ENCODE measurements at regions not wholly inside any gene's neighbourhood (a gene's known extent, or its start where the extent isn't known, plus 50 kb on each side); places are given as distances from the start of the nearest gene placed in this dataset.
"Not testable (repeated sequence)": the region's sequence is repeated elsewhere in the genome, so short reads cannot be mapped to it uniquely, and the experiment has no call there.

DNA sequence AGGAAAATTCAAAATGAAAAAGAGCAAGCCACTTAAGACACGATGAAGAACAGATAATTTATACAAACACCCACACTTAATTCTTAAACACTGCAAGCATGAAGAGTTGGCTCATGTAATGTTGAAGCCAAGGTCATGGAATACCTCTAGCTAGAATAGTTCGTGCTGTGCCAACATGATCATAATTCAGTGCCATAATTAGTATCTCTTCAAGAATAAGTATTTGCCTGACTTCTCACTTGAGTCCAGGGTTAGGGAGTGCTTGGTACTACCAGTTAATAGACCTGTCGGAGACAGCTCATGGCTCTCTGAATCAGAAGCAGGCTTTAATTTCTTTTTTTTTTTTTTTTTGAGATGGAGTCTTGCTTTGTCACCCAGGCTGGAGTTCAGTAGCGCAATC, 206.3 kb downstream of the UNC5CL start:
- ChIA-PET CTCF (no interaction called here), POLR2A (no interaction called here)
- Mint-ChIP-seq H3K27ac (no peak overlapping the region), H3K27me3 (peaks cover 51% of the 10 kb centered on the region), H3K36me3 (ENCODE audit: low read depth) (no peaks in the 10 kb centered on the region), H3K9me3 (no peaks in the 10 kb centered on the region), H3K4me1 (no peaks in the 10 kb centered on the region), H3K4me3 (no peak overlapping the region)
- DNase-seq: no peak

GRCh38 chr6:40831381-40831780, 207.6 kb downstream of the UNC5CL start:
- H3K9me3 Mint-ChIP-seq: no peaks in the 10 kb centered on the region
- H3K4me3 Mint-ChIP-seq: no peak overlapping the region
- H3K27me3 Mint-ChIP-seq: peaks cover 48% of the 10 kb centered on the region
- ChIA-PET CTCF (no interaction called here), POLR2A (no interaction called here)
- no peaks in the 10 kb centered on the region for H3K36me3 Mint-ChIP-seq (ENCODE audit: low read depth)
- H3K27ac Mint-ChIP-seq: no peak overlapping the region
- H3K4me1 Mint-ChIP-seq: no peaks in the 10 kb centered on the region
- no peak for DNase-seq

DNA sequence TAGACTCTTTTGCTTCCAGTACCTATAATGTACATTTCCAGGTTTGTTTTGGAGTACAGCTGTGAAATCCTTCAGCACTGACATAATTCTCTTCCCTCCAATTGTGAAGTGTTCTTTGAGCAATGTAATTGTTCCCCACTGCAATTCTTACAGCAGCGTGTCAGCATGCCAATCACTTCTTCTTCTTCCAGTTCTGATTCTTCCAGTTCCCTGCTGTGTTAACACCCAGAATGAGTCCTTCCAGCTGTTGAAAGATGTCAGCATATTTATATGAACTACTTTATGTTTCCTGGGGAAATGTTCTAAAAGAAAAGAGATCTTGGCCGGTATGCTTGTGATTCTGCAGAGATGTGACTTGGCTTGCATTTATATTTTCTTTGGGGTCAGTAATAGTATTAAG, 213.9 kb downstream of the UNC5CL start:
- no peaks in the 10 kb centered on the region for H3K4me1 Mint-ChIP-seq
- peaks cover 38% of the 10 kb centered on the region for H3K27me3 Mint-ChIP-seq
- H3K9me3 Mint-ChIP-seq: no peaks in the 10 kb centered on the region
- POLR2A ChIA-PET: no interaction called here
- CTCF ChIA-PET: no interaction called here
- H3K27ac Mint-ChIP-seq: no peak overlapping the region
- no peak overlapping the region for H3K4me3 Mint-ChIP-seq
- DNase-seq: no peak
- H3K36me3 Mint-ChIP-seq (ENCODE audit: low read depth): no peaks in the 10 kb centered on the region

DNA sequence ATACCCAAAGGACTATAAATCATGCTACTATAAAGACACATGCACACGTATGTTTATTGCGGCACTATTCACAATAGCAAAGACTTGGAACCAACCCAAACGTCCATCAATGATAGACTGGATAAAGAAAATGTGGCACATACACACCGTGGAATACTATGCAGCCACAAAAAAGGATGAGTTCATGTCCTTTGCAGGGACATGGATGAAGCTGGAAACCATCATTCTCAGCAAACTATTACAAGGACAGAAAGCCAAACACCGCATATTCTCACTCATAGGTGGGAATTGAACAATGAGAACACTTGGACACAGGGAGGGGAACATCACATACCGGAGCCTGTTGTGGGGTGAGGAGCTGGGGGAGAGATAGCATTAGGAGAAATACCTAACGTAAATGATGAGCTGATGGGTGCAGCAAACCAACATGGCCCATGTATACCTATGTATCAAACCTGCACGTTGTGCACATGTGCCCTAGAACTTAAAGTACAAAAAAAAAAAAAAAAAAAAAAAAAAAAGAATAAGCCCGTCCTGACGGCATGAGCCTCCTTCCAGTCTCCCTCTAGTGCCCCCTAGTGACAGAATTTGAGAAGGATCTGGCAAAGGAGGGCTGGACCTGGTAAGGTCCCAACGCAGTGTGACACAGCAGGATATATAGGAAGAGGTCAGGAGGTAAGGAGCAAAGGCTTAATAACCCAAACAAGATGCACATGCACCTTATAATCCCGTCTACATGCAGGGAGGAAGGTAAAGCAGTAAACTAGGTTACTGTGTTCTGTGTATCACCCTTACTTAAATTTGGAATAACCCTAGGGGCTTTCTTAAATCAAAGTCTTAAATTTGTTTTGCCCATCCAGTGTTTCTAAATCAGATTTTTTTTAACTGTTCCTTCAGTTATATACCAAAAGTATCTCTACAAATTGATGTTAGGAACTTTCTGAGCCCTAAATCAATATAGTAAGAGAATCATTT, 214.8 kb downstream of the UNC5CL start:
- H3K36me3 Mint-ChIP-seq (ENCODE audit: low read depth); CTCF ChIA-PET; H3K9me3 Mint-ChIP-seq; POLR2A ChIA-PET; H3K4me1 Mint-ChIP-seq; H3K4me3 Mint-ChIP-seq; H3K27ac Mint-ChIP-seq: not testable (repeated sequence)
- H3K27me3 Mint-ChIP-seq: peaks cover 38% of the 10 kb centered on the region
- peak; percentile 64 for DNase-seq

DNA sequence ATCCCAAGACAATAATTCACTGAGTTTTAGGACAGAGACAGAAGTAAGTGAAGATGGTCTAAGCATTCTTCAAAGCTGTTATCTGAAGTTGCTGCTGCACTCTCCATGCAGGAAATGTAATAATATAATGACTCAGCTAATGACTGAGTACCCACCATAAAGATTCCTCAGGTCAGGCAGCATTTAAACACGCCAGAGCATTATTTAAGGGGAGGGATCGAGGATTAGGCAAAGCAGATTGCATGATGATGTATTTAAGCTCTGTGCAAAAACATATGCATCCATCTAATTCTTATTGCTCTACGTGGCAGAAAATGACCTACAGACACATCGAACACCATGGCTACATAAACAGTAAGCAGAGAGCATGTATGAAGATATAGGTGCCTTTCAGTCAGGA, 216.4 kb downstream of the UNC5CL start:
- Mint-ChIP-seq H3K9me3 (no peaks in the 10 kb centered on the region), H3K36me3 (ENCODE audit: low read depth) (no peaks in the 10 kb centered on the region), H3K4me1 (no peaks in the 10 kb centered on the region), H3K27me3 (peaks cover 31% of the 10 kb centered on the region), H3K4me3 (no peak overlapping the region), H3K27ac (no peak overlapping the region)
- DNase-seq: no peak
- CTCF ChIA-PET: interaction anchor here (0.7 kb wide), 1 partner anchor 78 kb away, joined by 3 read pairs; no protein-coding TSS in a partner anchor
- POLR2A ChIA-PET: no interaction called here

- H3K36me3 Mint-ChIP-seq (ENCODE audit: low read depth): no peaks in the 10 kb centered on the region
- DNase-seq: no peak
- no peak overlapping the region for H3K4me3 Mint-ChIP-seq
- peaks cover 19% of the 10 kb centered on the region for H3K27me3 Mint-ChIP-seq
- POLR2A ChIA-PET: no interaction called here
- no peaks in the 10 kb centered on the region for H3K4me1 Mint-ChIP-seq
- CTCF ChIA-PET: no interaction called here
- no peak overlapping the region for H3K27ac Mint-ChIP-seq
- H3K9me3 Mint-ChIP-seq: no peaks in the 10 kb centered on the region
These were observed 219.7 kb downstream of the UNC5CL start for GRCh38 chr6:40819182-40819834.

DNA sequence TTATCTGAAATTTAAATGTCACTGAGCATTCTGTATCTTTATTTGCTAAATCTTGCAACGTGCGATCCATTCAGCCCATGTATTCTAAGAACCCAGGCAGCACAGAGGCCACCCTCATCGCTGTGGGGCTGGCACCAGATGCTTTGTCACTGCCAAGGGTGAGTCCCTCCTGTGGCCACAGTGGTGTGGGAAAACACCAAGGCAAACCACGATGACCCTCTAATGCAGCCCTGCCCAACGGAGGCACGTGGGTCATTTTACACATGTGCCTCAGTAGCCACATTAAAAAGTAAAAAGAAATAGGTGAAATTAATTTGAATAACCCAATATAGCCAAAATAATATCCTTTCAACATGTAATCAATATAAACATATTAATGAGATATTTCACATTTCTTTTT, 221.7 kb downstream of the UNC5CL start:
- Mint-ChIP-seq H3K27me3 (peaks cover 9% of the 10 kb centered on the region), H3K4me1 (no peaks in the 10 kb centered on the region), H3K27ac (no peak overlapping the region), H3K9me3 (no peaks in the 10 kb centered on the region), H3K4me3 (no peak overlapping the region), H3K36me3 (ENCODE audit: low read depth) (no peaks in the 10 kb centered on the region)
- no peak for DNase-seq
- POLR2A ChIA-PET: no interaction called here
- CTCF ChIA-PET: no interaction called here

DNA sequence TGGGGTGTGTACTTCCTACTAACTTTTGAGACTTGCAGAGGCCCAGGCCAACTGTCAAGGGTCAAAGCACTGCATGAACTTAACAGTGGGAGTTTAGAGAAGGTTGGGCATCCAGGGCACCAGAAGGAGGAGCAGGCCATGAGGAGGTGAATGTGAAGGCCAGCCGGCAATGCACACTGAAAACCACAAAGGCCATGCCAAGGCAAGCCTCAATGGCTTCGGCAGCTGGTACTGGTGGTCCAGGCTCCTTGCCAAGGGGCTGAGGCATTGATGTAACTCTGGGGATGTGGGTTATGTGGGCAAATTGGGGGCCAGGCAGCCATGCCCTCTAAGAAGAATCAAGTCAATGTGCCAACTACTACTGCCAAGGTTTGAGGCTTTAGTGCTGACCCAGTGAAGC, 222.4 kb downstream of the UNC5CL start:
- Mint-ChIP-seq H3K4me3 (no peak overlapping the region), H3K27me3 (peaks cover 4% of the 10 kb centered on the region), H3K4me1 (no peaks in the 10 kb centered on the region), H3K9me3 (no peaks in the 10 kb centered on the region), H3K36me3 (ENCODE audit: low read depth) (no peaks in the 10 kb centered on the region), H3K27ac (no peak overlapping the region)
- POLR2A ChIA-PET: no interaction called here
- DNase-seq: no peak
- CTCF ChIA-PET: no interaction called here

DNA sequence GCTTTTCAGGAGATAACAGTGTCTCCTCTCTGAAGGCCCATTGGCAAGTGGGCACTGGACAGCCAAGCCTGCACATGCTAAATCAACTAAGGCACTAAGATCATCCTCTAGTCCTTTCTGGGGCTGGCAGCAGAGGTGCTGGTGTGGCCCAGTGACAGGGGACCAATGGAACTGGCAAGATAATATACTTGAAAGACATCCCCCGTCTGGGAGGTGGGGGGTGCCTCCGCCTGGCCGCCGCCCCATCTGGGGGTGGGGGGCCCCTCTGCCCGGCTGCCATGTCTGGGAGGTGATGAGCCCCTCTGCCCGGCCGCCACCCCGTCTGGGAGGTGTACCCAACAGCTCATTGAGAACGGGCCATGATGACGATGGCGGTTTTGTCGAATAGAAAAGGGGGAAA, 223.3 kb downstream of the UNC5CL start:
- POLR2A ChIA-PET: no interaction called here
- Mint-ChIP-seq H3K27me3 (no peaks in the 10 kb centered on the region), H3K27ac (no peak overlapping the region), H3K4me1 (no peaks in the 10 kb centered on the region), H3K4me3 (no peak overlapping the region), H3K9me3 (no peaks in the 10 kb centered on the region), H3K36me3 (ENCODE audit: low read depth) (no peaks in the 10 kb centered on the region)
- CTCF ChIA-PET: no interaction called here
- no peak for DNase-seq

DNA sequence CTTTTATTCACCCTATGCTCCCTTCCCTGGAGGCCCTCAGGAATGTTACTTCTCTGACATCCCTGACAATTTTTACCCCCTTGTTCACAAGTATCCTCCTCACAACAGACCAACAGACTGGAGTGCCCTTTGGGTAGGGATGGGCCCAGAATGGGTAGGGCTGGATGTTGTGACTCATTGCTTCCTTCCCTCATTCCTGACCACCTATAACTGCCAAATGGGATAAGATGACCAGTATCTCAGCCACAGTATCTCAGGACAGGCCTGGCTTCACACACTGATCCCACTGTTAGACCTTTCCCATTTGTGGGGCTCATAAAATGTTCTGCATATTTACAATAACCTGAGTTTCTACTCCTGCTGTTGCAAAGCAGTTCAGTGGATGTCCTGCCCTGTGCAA, 223.0 kb upstream of the LRFN2 start:
- H3K36me3 Mint-ChIP-seq (ENCODE audit: low read depth): no peaks in the 10 kb centered on the region
- CTCF ChIA-PET: no interaction called here
- POLR2A ChIA-PET: no interaction called here
- no peaks in the 10 kb centered on the region for H3K4me1 Mint-ChIP-seq
- no peaks in the 10 kb centered on the region for H3K27me3 Mint-ChIP-seq
- no peak overlapping the region for H3K27ac Mint-ChIP-seq
- no peaks in the 10 kb centered on the region for H3K9me3 Mint-ChIP-seq
- H3K4me3 Mint-ChIP-seq: no peak overlapping the region
- DNase-seq: no peak

GRCh38 chr6:40809627-40810026, 222.5 kb upstream of the LRFN2 start:
- no peak overlapping the region for H3K27ac Mint-ChIP-seq
- no peaks in the 10 kb centered on the region for H3K4me1 Mint-ChIP-seq
- no peak for DNase-seq
- no peaks in the 10 kb centered on the region for H3K9me3 Mint-ChIP-seq
- POLR2A ChIA-PET: no interaction called here
- no peaks in the 10 kb centered on the region for H3K27me3 Mint-ChIP-seq
- CTCF ChIA-PET: interaction anchor here (0.8 kb wide), 1 partner anchor 11 kb away, joined by 3 read pairs; no protein-coding TSS in a partner anchor
- H3K4me3 Mint-ChIP-seq: no peak overlapping the region
- H3K36me3 Mint-ChIP-seq (ENCODE audit: low read depth): no peaks in the 10 kb centered on the region

- Mint-ChIP-seq H3K9me3 (no peaks in the 10 kb centered on the region), H3K4me3 (no peak overlapping the region), H3K27me3 (no peaks in the 10 kb centered on the region), H3K27ac (no peak overlapping the region), H3K4me1 (no peaks in the 10 kb centered on the region), H3K36me3 (ENCODE audit: low read depth) (no peaks in the 10 kb centered on the region)
- ChIA-PET CTCF (no interaction called here), POLR2A (no interaction called here)
- DNase-seq: no peak
These were observed 220.3 kb upstream of the LRFN2 start for GRCh38 chr6:40807484-40807883.

- CTCF ChIA-PET: no interaction called here
- H3K36me3 Mint-ChIP-seq (ENCODE audit: low read depth): no peaks in the 10 kb centered on the region
These were observed 219.2 kb upstream of the LRFN2 start for GRCh38 chr6:40806256-40806864.

More at GRCh38 chr6:40806256-40806864, 219.2 kb upstream of the LRFN2 start:
- no peak for DNase-seq
- H3K4me3 Mint-ChIP-seq: no peak overlapping the region
- POLR2A ChIA-PET: no interaction called here
- H3K4me1 Mint-ChIP-seq: no peaks in the 10 kb centered on the region
- no peaks in the 10 kb centered on the region for H3K9me3 Mint-ChIP-seq
- H3K27ac Mint-ChIP-seq: no peak overlapping the region
- H3K27me3 Mint-ChIP-seq: no peaks in the 10 kb centered on the region
